Trophoblast cell (in vitro differentiated cells and primary cell): ENCODE measurements at regions not wholly inside any gene's neighbourhood (a gene's known extent, or its start where the extent isn't known, plus 50 kb on each side); places are given as distances from the start of the nearest gene placed in this dataset.

Source experiments
- DNase-seq, 2 donors: peaks; one replicate each; pipeline ENCODE4 v3.0.0-alpha.2; 2016
- H2AFZ ChIP-seq: 2 replicates; pipeline ENCODE4 v1.6.1; 2013; ENCODE audit warnings: low read length, moderate library complexity, mild to moderate bottlenecking; ENCODE audit not compliant: insufficient read depth, poor library complexity
- H2AK5ac ChIP-seq: 2 replicates; pipeline ENCODE4 v1.6.1; 2013; ENCODE audit warnings: mild to moderate bottlenecking, low read length
- H2BK120ac ChIP-seq: 2 replicates; pipeline ENCODE4 v1.6.1; 2013; ENCODE audit warnings: low read length, mild to moderate bottlenecking, moderate library complexity; ENCODE audit not compliant: insufficient read depth, poor library complexity
- H2BK12ac ChIP-seq: 2 replicates; pipeline ENCODE4 v1.6.1; 2013; ENCODE audit warnings: mild to moderate bottlenecking, low read length, moderate library complexity
- H2BK5ac ChIP-seq: 2 replicates; pipeline ENCODE4 v1.6.1; 2013; ENCODE audit warnings: low read length, low read depth, moderate library complexity, mild to moderate bottlenecking; ENCODE audit not compliant: poor library complexity
- H3K14ac ChIP-seq: 2 replicates; pipeline ENCODE4 v1.6.1; 2013; ENCODE audit warnings: mild to moderate bottlenecking, low read length
- H3K18ac ChIP-seq: 2 replicates; pipeline ENCODE4 v1.6.1; 2013; ENCODE audit warnings: mild to moderate bottlenecking, low read length
- H3K23ac ChIP-seq: 2 replicates; pipeline ENCODE4 v1.6.1; 2013; ENCODE audit warnings: low read length
- H3K27ac ChIP-seq: 2 replicates; pipeline ENCODE4 v1.5.1; 2013; ENCODE audit warnings: low read depth, mild to moderate bottlenecking, inconsistent platforms, low read length, moderate library complexity
- H3K27me3 ChIP-seq: 2 replicates; pipeline ENCODE4 v1.6.1; 2013; ENCODE audit warnings: inconsistent platforms, mild to moderate bottlenecking, low read length, moderate library complexity; ENCODE audit not compliant: insufficient read depth
- H3K36me3 ChIP-seq, 2 experiments: 1 replicate in 1 of 2; 2 replicates in 1 of 2; pipeline ENCODE4 v1.6.1; 2013; ENCODE audit warnings: low read length in 2 of 2, mild to moderate bottlenecking in 2 of 2, moderate library complexity in 1 of 2; ENCODE audit not compliant: insufficient read depth in 2 of 2, control insufficient read depth in 1 of 2
- H3K4ac ChIP-seq: 2 replicates; pipeline ENCODE4 v1.6.1; 2013; ENCODE audit warnings: low read depth, mild to moderate bottlenecking, low read length, moderate library complexity
- H3K4me1 ChIP-seq, 2 experiments: 1 replicate in 1 of 2; 2 replicates in 1 of 2; pipeline ENCODE4 v1.6.1; 2013; ENCODE audit warnings: low read length in 2 of 2, mild to moderate bottlenecking in 2 of 2, moderate library complexity in 1 of 2; ENCODE audit not compliant: insufficient read depth in 2 of 2, control insufficient read depth in 1 of 2
- H3K4me2 ChIP-seq: 2 replicates; pipeline ENCODE4 v1.6.1; 2013; ENCODE audit warnings: inconsistent platforms, mild to moderate bottlenecking, low read length, moderate library complexity
- H3K4me3 ChIP-seq: 2 replicates; pipeline ENCODE4 v1.5.1; 2013; ENCODE audit warnings: mild to moderate bottlenecking, low read depth, low read length, inconsistent platforms
- H3K79me1 ChIP-seq: one replicate; pipeline ENCODE4 v1.6.1; 2013; ENCODE audit warnings: low read length
- H3K79me2 ChIP-seq: 2 replicates; pipeline ENCODE4 v1.6.1; 2013; ENCODE audit warnings: low read length, mild to moderate bottlenecking; ENCODE audit not compliant: control insufficient read depth, insufficient read depth, poor library complexity
- H3K9ac ChIP-seq: 2 replicates; pipeline ENCODE4 v1.6.1; 2013; ENCODE audit warnings: mild to moderate bottlenecking, low read length
- H3K9me3 ChIP-seq: 2 replicates; pipeline ENCODE4 v1.6.1; 2013; ENCODE audit warnings: low read depth, mild to moderate bottlenecking, control low read depth, inconsistent platforms, low read length; ENCODE audit not compliant: insufficient read depth
- H4K12ac ChIP-seq: 2 replicates; pipeline ENCODE4 v1.6.1; 2013; ENCODE audit warnings: low read depth, mild to moderate bottlenecking, low read length, moderate library complexity
- H4K8ac ChIP-seq: 2 replicates; pipeline ENCODE4 v1.6.1; 2013; ENCODE audit warnings: low read depth, mild to moderate bottlenecking, low read length, moderate library complexity
- H4K91ac ChIP-seq: one replicate; pipeline ENCODE4 v1.6.1; 2013; ENCODE audit warnings: low read depth, mild to moderate bottlenecking, low read length, moderate library complexity
- WGBS: extraction: QIAGEN DNeasy Blood & Tissue Kit; methylation state at CpG from one replicate; pipeline ENCODE4 v1.1.7; 2013; ENCODE audit warnings: missing lambda C conversion rate; ENCODE audit not compliant: insufficient read length, insufficient coverage; ENCODE audit errors: extremely low coverage; 5-methylcytosine and 5-hydroxymethylcytosine counted together

GRCh38 chr1:173407846-173408245 lies 69.3 kb upstream of the PRDX6 start:
- H4K12ac ChIP-seq: no peak overlapping the region
- H3K18ac ChIP-seq: no peak overlapping the region
- no peak overlapping the region for H2AFZ ChIP-seq
- peaks cover 0 to 2% of the 10 kb centered on the region in 2 experiments for H3K4me1 ChIP-seq
- peak; percentile 94 to 96 for DNase-seq
- no peak overlapping the region for H3K9ac ChIP-seq
- peaks cover 0 to 5% of the 10 kb centered on the region in 2 experiments for H3K36me3 ChIP-seq
- H3K79me1 ChIP-seq: no peaks in the 10 kb centered on the region
- no peak overlapping the region for H3K27ac ChIP-seq
- no peak overlapping the region for H2AK5ac ChIP-seq
- no peak overlapping the region for H3K4me3 ChIP-seq
- H2BK120ac ChIP-seq: no peak overlapping the region
- no peak overlapping the region for H4K8ac ChIP-seq
- H4K91ac ChIP-seq: no peak overlapping the region
- no peak overlapping the region for H3K4ac ChIP-seq
- no peak overlapping the region for H2BK12ac ChIP-seq
- no peak overlapping the region for H3K23ac ChIP-seq
- no peak overlapping the region for H3K4me2 ChIP-seq
- no peak overlapping the region for H3K14ac ChIP-seq
- no peaks in the 10 kb centered on the region for H3K27me3 ChIP-seq
- no peak overlapping the region for H2BK5ac ChIP-seq
- no peaks in the 10 kb centered on the region for H3K79me2 ChIP-seq
- H3K9me3 ChIP-seq: no peaks in the 10 kb centered on the region

GRCh38 chr1:173408886-173409285 lies 68.2 kb upstream of the PRDX6 start:
- H2BK5ac ChIP-seq: no peak overlapping the region
- peaks cover 0 to 5% of the 10 kb centered on the region in 2 experiments for H3K36me3 ChIP-seq
- H3K9me3 ChIP-seq: no peaks in the 10 kb centered on the region
- H3K79me2 ChIP-seq: no peaks in the 10 kb centered on the region
- no peak overlapping the region for H2BK12ac ChIP-seq
- H4K12ac ChIP-seq: no peak overlapping the region
- peaks cover 0 to 2% of the 10 kb centered on the region in 2 experiments for H3K4me1 ChIP-seq
- H2AFZ ChIP-seq: no peak overlapping the region
- no peak overlapping the region for H3K14ac ChIP-seq
- no peak overlapping the region for H3K9ac ChIP-seq
- H3K79me1 ChIP-seq: no peaks in the 10 kb centered on the region
- DNase-seq: peak in 1 of 2 donors; percentile 37
- H2AK5ac ChIP-seq: no peak overlapping the region
- H3K27me3 ChIP-seq: no peaks in the 10 kb centered on the region
- no peak overlapping the region for H3K18ac ChIP-seq
- H4K8ac ChIP-seq: no peak overlapping the region
- no peak overlapping the region for H2BK120ac ChIP-seq
- H3K4me3 ChIP-seq: no peak overlapping the region
- no CpG with 5 or more reads among the region's 1 CpG for WGBS
- no peak overlapping the region for H3K23ac ChIP-seq
- no peak overlapping the region for H3K4me2 ChIP-seq
- no peak overlapping the region for H3K27ac ChIP-seq
- no peak overlapping the region for H3K4ac ChIP-seq
- no peak overlapping the region for H4K91ac ChIP-seq

GRCh38 chr1:173409613-173410012 lies 67.5 kb upstream of the PRDX6 start:
- WGBS: no CpG with 5 or more reads among the region's 3 CpGs
- H3K4me2 ChIP-seq: no peak overlapping the region
- H3K36me3 ChIP-seq: peaks cover 0 to 5% of the 10 kb centered on the region in 2 experiments
- H3K27me3 ChIP-seq: no peaks in the 10 kb centered on the region
- H3K23ac ChIP-seq: no peak overlapping the region
- H2BK120ac ChIP-seq: no peak overlapping the region
- peaks cover 0 to 2% of the 10 kb centered on the region in 2 experiments for H3K4me1 ChIP-seq
- no peak overlapping the region for H2BK5ac ChIP-seq
- no peak for DNase-seq
- H2BK12ac ChIP-seq: no peak overlapping the region
- no peak overlapping the region for H2AFZ ChIP-seq
- no peak overlapping the region for H4K12ac ChIP-seq
- H4K8ac ChIP-seq: no peak overlapping the region
- H4K91ac ChIP-seq: no peak overlapping the region
- no peak overlapping the region for H3K14ac ChIP-seq
- H3K9ac ChIP-seq: no peak overlapping the region
- H3K27ac ChIP-seq: no peak overlapping the region
- no peaks in the 10 kb centered on the region for H3K79me1 ChIP-seq
- no peak overlapping the region for H3K18ac ChIP-seq
- no peak overlapping the region for H3K4ac ChIP-seq
- no peak overlapping the region for H3K4me3 ChIP-seq
- H3K79me2 ChIP-seq: no peaks in the 10 kb centered on the region
- H2AK5ac ChIP-seq: no peak overlapping the region
- H3K9me3 ChIP-seq: no peaks in the 10 kb centered on the region

GRCh38 chr1:173410133-173410793 lies 66.9 kb upstream of the PRDX6 start:
- H3K79me1 ChIP-seq: no peaks in the 10 kb centered on the region
- H3K4me3 ChIP-seq: no peak overlapping the region
- no peak overlapping the region for H4K91ac ChIP-seq
- H2AFZ ChIP-seq: no peak overlapping the region
- H3K18ac ChIP-seq: no peak overlapping the region
- H3K36me3 ChIP-seq: peaks cover 0 to 5% of the 10 kb centered on the region in 2 experiments
- no peak overlapping the region for H4K12ac ChIP-seq
- H3K79me2 ChIP-seq: no peaks in the 10 kb centered on the region
- H3K23ac ChIP-seq: no peak overlapping the region
- H2BK12ac ChIP-seq: no peak overlapping the region
- H3K27ac ChIP-seq: no peak overlapping the region
- H2AK5ac ChIP-seq: no peak overlapping the region
- no peak overlapping the region for H3K4ac ChIP-seq
- peaks cover 0 to 2% of the 10 kb centered on the region in 2 experiments for H3K4me1 ChIP-seq
- no peaks in the 10 kb centered on the region for H3K9me3 ChIP-seq
- no peak overlapping the region for H2BK120ac ChIP-seq
- no peaks in the 10 kb centered on the region for H3K27me3 ChIP-seq
- H3K14ac ChIP-seq: no peak overlapping the region
- H4K8ac ChIP-seq: no peak overlapping the region
- no peak overlapping the region for H2BK5ac ChIP-seq
- no peak overlapping the region for H3K4me2 ChIP-seq
- no CpG with 5 or more reads among the region's 4 CpGs for WGBS
- no peak overlapping the region for H3K9ac ChIP-seq
- DNase-seq: no peak
